Neural progenitor cell (in vitro differentiated cells): ENCODE measurements at regions not wholly inside any gene's neighbourhood (a gene's known extent, or its start where the extent isn't known, plus 50 kb on each side); places are given as distances from the start of the nearest gene placed in this dataset.
A peak's percentile ranks its signal among the peaks of the same experiment; 100 is the strongest.

Source experiments
- DNase-seq: peaks from one replicate; pipeline ENCODE4 v3.0.0-alpha.2; 2016; ENCODE audit warnings: low spot score
- H2AFZ ChIP-seq: fragments of 200-600 bp; sonication (generic); replicated peaks from 2 replicates; pipeline ENCODE4 v1.6.1; 2016; ENCODE audit warnings: antibody characterized with exemption
- H3F3A ChIP-seq: fragments of 200-600 bp; sonication (generic); 2 replicates; pipeline ENCODE4 v1.6.1; 2016; ENCODE audit warnings: antibody characterized with exemption, low read depth
- H3K27ac ChIP-seq: fragments of 200-600 bp; sonication (generic); 2 replicates; pipeline ENCODE4 v1.5.1; 2016; ENCODE audit warnings: mild to moderate bottlenecking
- H3K27me3 ChIP-seq: fragments of 200-600 bp; sonication (generic); 2 replicates; pipeline ENCODE4 v1.6.1; 2016; ENCODE audit warnings: mild to moderate bottlenecking, moderate library complexity
- H3K36me3 ChIP-seq: fragments of 200-600 bp; sonication (generic); 2 replicates; pipeline ENCODE4 v1.5.1; 2016
- H3K4me1 ChIP-seq: fragments of 200-600 bp; sonication (generic); 2 replicates; pipeline ENCODE4 v1.6.1; 2016; ENCODE audit warnings: mixed run types
- H3K4me2 ChIP-seq: fragments of 200-600 bp; sonication (generic); 2 replicates; pipeline ENCODE4 v1.6.1; 2016
- H3K4me3 ChIP-seq: fragments of 200-600 bp; sonication (generic); 2 replicates; pipeline ENCODE4 v1.5.1; 2016
- H3K79me2 ChIP-seq: fragments of 200-600 bp; sonication (generic); 2 replicates; pipeline ENCODE4 v1.6.1; 2016; ENCODE audit warnings: low read depth
- H3K9ac ChIP-seq: fragments of 200-600 bp; sonication (generic); 2 replicates; pipeline ENCODE4 v1.6.1; 2016
- H3K9me3 ChIP-seq: fragments of 200-600 bp; sonication (generic); 2 replicates; pipeline ENCODE4 v1.5.1; 2016; ENCODE audit warnings: low read depth
- H4K20me1 ChIP-seq: fragments of 200-600 bp; sonication (generic); 2 replicates; pipeline ENCODE4 v1.6.1; 2016; ENCODE audit warnings: low read depth
- H3K27ac Mint-ChIP-seq: 3 replicates; pipeline ENCODE4 v1.8.0; 2021; ENCODE audit warnings: mixed read lengths
- H3K27me3 Mint-ChIP-seq: 2 replicates; pipeline ENCODE4 v1.8.0; 2022; ENCODE audit warnings: low read depth, mild to moderate bottlenecking, inconsistent platforms, moderate library complexity, mixed read lengths; ENCODE audit not compliant: insufficient read depth
- H3K36me3 Mint-ChIP-seq: 3 replicates; pipeline ENCODE4 v1.8.0; 2021; ENCODE audit warnings: mixed read lengths
- H3K4me1 Mint-ChIP-seq: 3 replicates; pipeline ENCODE4 v1.8.0; 2021; ENCODE audit warnings: mixed read lengths
- H3K4me3 Mint-ChIP-seq: 3 replicates; pipeline ENCODE4 v1.8.0; 2021; ENCODE audit warnings: mild to moderate bottlenecking, moderate library complexity, mixed read lengths
- H3K9me3 Mint-ChIP-seq: 3 replicates; pipeline ENCODE4 v1.8.0; 2020; ENCODE audit warnings: mixed read lengths
- EZH2 ChIP-seq: fragments of 200-600 bp; sonication (generic); IDR thresholded peaks from 2 replicates; pipeline ENCODE4 v1.6.1; 2017; ENCODE audit warnings: antibody characterized with exemption, mild to moderate bottlenecking, moderate library complexity
- EZH2phosphoT487 ChIP-seq: fragments of 200-600 bp; sonication (generic); IDR thresholded peaks from 2 replicates; pipeline ENCODE4 v1.6.1; 2017; ENCODE audit warnings: antibody characterized with exemption
- TF ChIP-seq, protein P1 (sequence below): fragments of 200-600 bp; sonication (generic); IDR thresholded peaks from 2 replicates; pipeline ENCODE4 v1.5.1; 2017; ENCODE audit warnings: antibody characterized with exemption, mild to moderate bottlenecking

DNA sequence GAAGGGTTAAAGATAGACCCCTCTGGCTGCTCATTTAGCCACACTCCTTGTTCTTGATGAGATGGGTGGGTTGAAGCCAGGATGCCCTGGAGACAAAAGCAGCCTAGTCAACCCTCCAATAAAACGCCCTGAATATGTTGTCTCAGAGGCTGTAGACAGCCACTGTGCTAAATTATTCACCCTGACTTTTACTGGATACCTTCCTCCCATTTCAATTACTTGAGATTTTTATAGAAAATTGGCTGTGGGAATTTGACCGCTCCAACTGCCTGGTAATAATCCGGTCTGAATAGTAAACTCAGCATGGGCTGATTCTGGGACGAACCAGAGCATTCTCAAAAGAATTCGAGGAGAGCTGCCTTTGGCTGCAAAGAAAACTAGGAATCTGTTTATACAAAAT, 104.2 kb downstream of the SNX18 start:
- H3K36me3 ChIP-seq = no peaks in the 10 kb centered on the region
- no peaks in the 10 kb centered on the region for H3F3A ChIP-seq
- Mint-ChIP-seq H3K4me3 (peak overlapping the region; percentile 36), H3K27me3 (peaks cover 3% of the 10 kb centered on the region), H3K4me1 (peaks cover 31% of the 10 kb centered on the region), H3K27ac (no peak overlapping the region), H3K9me3 (no peaks in the 10 kb centered on the region), H3K36me3 (no peaks in the 10 kb centered on the region)
- no peak overlapping the region for H2AFZ ChIP-seq
- H3K9me3 ChIP-seq = no peaks in the 10 kb centered on the region
- no peak overlapping the region for H3K9ac ChIP-seq
- no peak overlapping the region for H3K27ac ChIP-seq
- no peaks in the 10 kb centered on the region for H3K79me2 ChIP-seq
- no peaks in the 10 kb centered on the region for H3K27me3 ChIP-seq
- peaks cover 9% of the 10 kb centered on the region for H3K4me1 ChIP-seq
- H4K20me1 ChIP-seq = no peaks in the 10 kb centered on the region
- H3K4me3 ChIP-seq = no peak overlapping the region
- TF ChIP-seq EZH2phosphoT487 = no peak
- peak; percentile 29 for DNase-seq
- no peak overlapping the region for H3K4me2 ChIP-seq

DNA sequence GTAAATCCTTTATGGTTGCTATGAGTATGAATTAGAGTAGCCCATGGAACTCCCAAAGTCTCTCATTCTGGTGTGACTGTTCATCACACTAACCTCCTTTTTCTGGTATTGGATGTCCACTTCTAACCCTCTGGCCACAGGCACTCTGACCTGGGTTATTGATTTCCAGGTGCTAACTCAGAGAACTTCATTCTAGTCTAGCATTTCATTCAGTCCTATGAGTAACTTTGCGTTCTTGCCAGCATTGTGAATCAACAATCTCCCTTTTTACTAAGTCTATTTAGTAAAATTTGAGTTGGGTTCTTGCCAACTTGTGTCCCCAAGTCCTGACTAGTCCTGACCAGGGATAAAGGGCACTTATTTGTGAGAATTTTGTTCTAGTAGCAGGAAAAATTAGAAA, 103.5 kb downstream of the SNX18 start:
- H3K4me1 ChIP-seq = peaks cover 9% of the 10 kb centered on the region
- no peaks in the 10 kb centered on the region for H3K9me3 Mint-ChIP-seq
- H3K4me1 Mint-ChIP-seq = peaks cover 31% of the 10 kb centered on the region
- H3K27me3 ChIP-seq = no peaks in the 10 kb centered on the region
- DNase-seq = no peak
- H3K27ac Mint-ChIP-seq = no peak overlapping the region
- H3K27me3 Mint-ChIP-seq = peaks cover 3% of the 10 kb centered on the region
- H3K9me3 ChIP-seq = no peaks in the 10 kb centered on the region
- no peaks in the 10 kb centered on the region for H4K20me1 ChIP-seq
- TF ChIP-seq EZH2phosphoT487 (no peak), EZH2 (no peak)
- TF ChIP-seq, protein P1, sequence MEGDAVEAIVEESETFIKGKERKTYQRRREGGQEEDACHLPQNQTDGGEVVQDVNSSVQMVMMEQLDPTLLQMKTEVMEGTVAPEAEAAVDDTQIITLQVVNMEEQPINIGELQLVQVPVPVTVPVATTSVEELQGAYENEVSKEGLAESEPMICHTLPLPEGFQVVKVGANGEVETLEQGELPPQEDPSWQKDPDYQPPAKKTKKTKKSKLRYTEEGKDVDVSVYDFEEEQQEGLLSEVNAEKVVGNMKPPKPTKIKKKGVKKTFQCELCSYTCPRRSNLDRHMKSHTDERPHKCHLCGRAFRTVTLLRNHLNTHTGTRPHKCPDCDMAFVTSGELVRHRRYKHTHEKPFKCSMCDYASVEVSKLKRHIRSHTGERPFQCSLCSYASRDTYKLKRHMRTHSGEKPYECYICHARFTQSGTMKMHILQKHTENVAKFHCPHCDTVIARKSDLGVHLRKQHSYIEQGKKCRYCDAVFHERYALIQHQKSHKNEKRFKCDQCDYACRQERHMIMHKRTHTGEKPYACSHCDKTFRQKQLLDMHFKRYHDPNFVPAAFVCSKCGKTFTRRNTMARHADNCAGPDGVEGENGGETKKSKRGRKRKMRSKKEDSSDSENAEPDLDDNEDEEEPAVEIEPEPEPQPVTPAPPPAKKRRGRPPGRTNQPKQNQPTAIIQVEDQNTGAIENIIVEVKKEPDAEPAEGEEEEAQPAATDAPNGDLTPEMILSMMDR = no peak
- no peak overlapping the region for H3K4me3 ChIP-seq
- H3K4me2 ChIP-seq = no peak overlapping the region
- no peak overlapping the region for H3K4me3 Mint-ChIP-seq
- H3K36me3 Mint-ChIP-seq = no peaks in the 10 kb centered on the region
- H3K27ac ChIP-seq = no peak overlapping the region
- H2AFZ ChIP-seq = no peak overlapping the region
- no peaks in the 10 kb centered on the region for H3F3A ChIP-seq
- no peaks in the 10 kb centered on the region for H3K36me3 ChIP-seq
- no peaks in the 10 kb centered on the region for H3K79me2 ChIP-seq
- H3K9ac ChIP-seq = no peak overlapping the region

DNA sequence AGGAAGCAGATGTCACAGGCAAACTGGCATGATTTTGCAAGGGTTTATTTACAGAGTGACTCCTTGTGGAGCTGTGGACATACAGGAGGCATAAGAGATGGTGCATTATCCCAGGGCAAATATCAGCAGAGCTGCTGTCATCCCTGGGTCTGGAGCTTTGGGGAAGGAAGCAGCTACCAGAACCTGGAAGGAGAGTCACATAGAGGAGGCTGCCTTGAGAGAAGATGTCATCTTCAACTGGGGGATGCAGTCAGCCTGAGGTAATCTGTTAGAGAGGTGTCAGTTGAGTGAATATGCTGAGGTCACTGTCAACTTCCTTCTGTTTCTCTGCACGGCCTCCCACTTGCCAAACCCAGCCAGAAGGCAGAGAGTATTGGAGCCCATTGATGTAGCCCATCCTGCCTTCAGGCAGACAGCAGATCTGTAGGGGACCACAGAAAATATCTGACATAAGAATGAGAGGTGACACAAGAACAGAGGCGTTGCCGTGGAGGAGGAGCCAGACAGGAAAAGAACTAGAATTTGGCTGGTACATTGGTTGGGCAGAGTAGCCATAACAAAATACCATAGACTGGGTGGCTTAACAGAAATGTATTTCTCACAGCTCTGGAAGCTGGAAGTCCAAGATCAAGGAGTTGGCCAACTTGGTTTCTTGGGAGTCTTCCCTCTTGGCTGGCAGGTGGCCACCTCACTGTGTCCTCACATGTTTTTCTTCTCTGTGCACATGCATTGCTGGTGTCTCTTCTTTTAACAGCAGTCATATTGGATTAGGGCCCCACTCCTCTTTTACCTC, 102.8 kb downstream of the SNX18 start:
- peak overlapping the region; percentile 29 for H3K27ac Mint-ChIP-seq
- Histone ChIP-seq H3K27ac (no peak overlapping the region), H3K27me3 (no peaks in the 10 kb centered on the region), H2AFZ (no peak overlapping the region), H3K79me2 (no peaks in the 10 kb centered on the region), H3K9ac (no peak overlapping the region), H3K4me2 (no peak overlapping the region), H3K9me3 (no peaks in the 10 kb centered on the region), H4K20me1 (no peaks in the 10 kb centered on the region), H3K4me3 (no peak overlapping the region), H3K36me3 (no peaks in the 10 kb centered on the region), H3K4me1 (peaks cover 9% of the 10 kb centered on the region), H3F3A (no peaks in the 10 kb centered on the region)
- peaks cover 31% of the 10 kb centered on the region for H3K4me1 Mint-ChIP-seq
- TF ChIP-seq EZH2 = no peak
- no peak for TF ChIP-seq EZH2phosphoT487
- TF ChIP-seq, protein P1 = no peak
- peaks cover 3% of the 10 kb centered on the region for H3K27me3 Mint-ChIP-seq
- no peak for DNase-seq
- no peaks in the 10 kb centered on the region for H3K9me3 Mint-ChIP-seq
- H3K4me3 Mint-ChIP-seq = no peak overlapping the region
- no peaks in the 10 kb centered on the region for H3K36me3 Mint-ChIP-seq

DNA sequence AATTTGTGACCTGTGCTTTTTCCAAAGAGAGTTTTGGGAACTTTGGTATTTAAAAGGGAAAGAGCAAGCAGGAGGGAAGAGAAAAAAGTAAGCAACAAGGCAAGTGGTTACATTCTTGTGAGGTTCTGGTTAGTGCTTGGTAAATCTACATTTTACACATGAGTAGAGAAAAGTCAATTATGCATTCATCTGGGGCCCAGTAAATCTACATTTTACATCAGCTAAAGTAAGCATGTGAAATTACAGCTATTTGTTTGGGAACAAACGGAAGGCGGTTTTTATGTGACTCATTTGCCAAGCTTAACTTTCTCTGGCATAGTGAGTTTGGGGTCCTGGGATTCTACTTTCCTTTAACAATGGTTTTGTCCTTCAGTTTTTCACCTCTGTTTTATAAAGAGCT, 102.2 kb downstream of the SNX18 start:
- Mint-ChIP-seq H3K36me3 (no peaks in the 10 kb centered on the region), H3K27ac (no peak overlapping the region), H3K4me1 (peaks cover 31% of the 10 kb centered on the region), H3K27me3 (peaks cover 3% of the 10 kb centered on the region), H3K4me3 (no peak overlapping the region), H3K9me3 (no peaks in the 10 kb centered on the region)
- H3K9me3 ChIP-seq = no peaks in the 10 kb centered on the region
- H4K20me1 ChIP-seq = no peaks in the 10 kb centered on the region
- H3K9ac ChIP-seq = no peak overlapping the region
- no peak overlapping the region for H3K4me3 ChIP-seq
- H2AFZ ChIP-seq = no peak overlapping the region
- no peak overlapping the region for H3K27ac ChIP-seq
- no peak for DNase-seq
- H3F3A ChIP-seq = no peaks in the 10 kb centered on the region
- TF ChIP-seq EZH2 = no peak
- TF ChIP-seq, protein P1 = no peak
- TF ChIP-seq EZH2phosphoT487 = no peak
- no peaks in the 10 kb centered on the region for H3K27me3 ChIP-seq
- no peak overlapping the region for H3K4me2 ChIP-seq
- no peaks in the 10 kb centered on the region for H3K79me2 ChIP-seq
- peaks cover 9% of the 10 kb centered on the region for H3K4me1 ChIP-seq
- no peaks in the 10 kb centered on the region for H3K36me3 ChIP-seq
